ENCODE measurements at regions not wholly inside any gene's neighbourhood (a gene's known extent, or its start where the extent isn't known, plus 50 kb on each side); places are given as distances from the start of the nearest gene placed in this dataset.

DNA sequence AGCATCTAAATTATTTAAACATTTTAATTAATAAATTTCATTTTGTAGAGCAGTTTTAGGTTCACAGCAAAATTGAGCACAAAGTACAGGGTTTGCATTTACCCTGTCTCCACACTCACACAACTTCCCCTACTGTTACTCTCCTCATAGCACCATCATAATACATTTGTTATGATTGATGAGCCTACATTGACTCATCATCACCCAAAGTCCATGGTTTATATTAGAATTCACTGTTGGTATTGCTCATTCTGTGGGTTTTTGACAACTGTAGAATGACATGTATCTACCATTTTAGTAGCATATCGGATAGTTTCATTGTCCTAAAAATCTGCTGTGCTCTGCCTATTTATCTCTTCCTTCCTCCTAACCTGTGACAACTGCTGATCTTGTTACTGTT is 411.1 kb upstream of the MPDZ start:
- intact Hi-C loops (cut with DNase I), result no loop called here
- DNase-seq (ENCODE audit: extremely low spot score in 2 of 2), result no peak
- H3K36me3 ChIP-seq, result no peaks in the 10 kb centered on the region
- H3K4me3 ChIP-seq, result no peak overlapping the region
- H3K4me1 ChIP-seq, result no peaks in the 10 kb centered on the region
- no peaks in the 10 kb centered on the region for H3K27me3 ChIP-seq
- no peak for TF ChIP-seq POLR2A (IDR thresholded peaks at IDR 0.05)
- TF ChIP-seq, protein P1, sequence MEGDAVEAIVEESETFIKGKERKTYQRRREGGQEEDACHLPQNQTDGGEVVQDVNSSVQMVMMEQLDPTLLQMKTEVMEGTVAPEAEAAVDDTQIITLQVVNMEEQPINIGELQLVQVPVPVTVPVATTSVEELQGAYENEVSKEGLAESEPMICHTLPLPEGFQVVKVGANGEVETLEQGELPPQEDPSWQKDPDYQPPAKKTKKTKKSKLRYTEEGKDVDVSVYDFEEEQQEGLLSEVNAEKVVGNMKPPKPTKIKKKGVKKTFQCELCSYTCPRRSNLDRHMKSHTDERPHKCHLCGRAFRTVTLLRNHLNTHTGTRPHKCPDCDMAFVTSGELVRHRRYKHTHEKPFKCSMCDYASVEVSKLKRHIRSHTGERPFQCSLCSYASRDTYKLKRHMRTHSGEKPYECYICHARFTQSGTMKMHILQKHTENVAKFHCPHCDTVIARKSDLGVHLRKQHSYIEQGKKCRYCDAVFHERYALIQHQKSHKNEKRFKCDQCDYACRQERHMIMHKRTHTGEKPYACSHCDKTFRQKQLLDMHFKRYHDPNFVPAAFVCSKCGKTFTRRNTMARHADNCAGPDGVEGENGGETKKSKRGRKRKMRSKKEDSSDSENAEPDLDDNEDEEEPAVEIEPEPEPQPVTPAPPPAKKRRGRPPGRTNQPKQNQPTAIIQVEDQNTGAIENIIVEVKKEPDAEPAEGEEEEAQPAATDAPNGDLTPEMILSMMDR (IDR thresholded peaks at IDR 0.05), result no peak
- TF ChIP-seq POLR2AphosphoS5 (IDR thresholded peaks at IDR 0.05; ENCODE audit: insufficient read depth in 1 of 2, low read depth in 1 of 2), result no peak
- H3K9me3 ChIP-seq, result no peaks in the 10 kb centered on the region
- H3K27ac ChIP-seq, result no peak overlapping the region

DNA sequence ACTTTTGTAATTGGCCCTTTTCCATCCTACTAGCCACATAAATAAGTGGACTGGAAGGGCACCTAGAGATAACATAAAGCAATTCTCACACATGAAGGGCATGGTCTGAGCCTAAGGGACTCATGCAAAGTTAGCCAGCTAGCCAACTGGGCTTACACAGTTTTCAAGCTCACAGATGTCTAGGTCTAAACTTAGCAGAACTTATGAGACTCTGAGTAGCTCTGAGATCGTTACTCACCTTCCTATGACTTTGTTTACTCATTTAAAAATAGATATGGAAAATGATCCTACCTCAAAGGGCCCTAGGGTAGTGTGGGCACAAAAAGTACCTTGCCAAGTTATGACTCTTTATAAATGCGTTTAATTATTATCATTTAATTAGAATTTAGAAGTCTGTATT is 410.4 kb upstream of the MPDZ start:
- H3K4me3 ChIP-seq, result no peak overlapping the region
- H3K27ac ChIP-seq, result no peak overlapping the region
- intact Hi-C loops (cut with DNase I), result no loop called here
- H3K4me1 ChIP-seq, result no peaks in the 10 kb centered on the region
- H3K27me3 ChIP-seq, result no peaks in the 10 kb centered on the region
- no peak for DNase-seq (ENCODE audit: extremely low spot score in 2 of 2)
- TF ChIP-seq, protein P1 (IDR thresholded peaks at IDR 0.05), result no peak
- TF ChIP-seq POLR2A (IDR thresholded peaks at IDR 0.05), result no peak
- no peak for TF ChIP-seq POLR2AphosphoS5 (IDR thresholded peaks at IDR 0.05; ENCODE audit: insufficient read depth in 1 of 2, low read depth in 1 of 2)
- H3K9me3 ChIP-seq, result no peaks in the 10 kb centered on the region
- H3K36me3 ChIP-seq, result no peaks in the 10 kb centered on the region

DNA sequence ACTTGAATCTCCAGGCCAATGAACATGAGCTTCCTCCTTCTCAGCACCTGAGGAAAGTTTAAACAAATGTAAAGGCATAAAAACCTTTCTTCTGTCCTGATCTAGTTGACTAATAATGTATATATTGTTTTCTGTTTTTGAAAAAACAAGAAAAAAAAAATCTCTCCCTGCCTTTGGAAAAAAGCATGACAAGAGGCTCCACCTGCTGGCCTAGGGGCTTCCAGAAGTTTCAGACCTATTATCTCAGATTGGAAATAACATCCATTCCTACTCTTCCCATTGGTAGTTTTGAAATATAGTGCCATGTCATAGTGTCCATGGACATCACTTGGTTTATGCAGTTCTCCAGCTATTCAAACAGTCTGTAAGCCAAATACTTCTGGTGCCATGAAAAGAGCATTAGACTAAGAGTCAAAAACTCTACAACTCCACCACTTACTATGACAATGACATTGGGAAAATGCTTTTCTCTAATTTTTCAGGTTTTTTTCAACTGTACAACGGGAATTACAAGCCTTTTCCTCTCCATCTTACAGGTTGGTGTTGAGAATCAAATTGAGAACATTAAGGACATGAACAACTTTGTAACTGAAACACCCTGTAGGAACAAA is 409.6 kb upstream of the MPDZ start:
- DNase-seq (ENCODE audit: extremely low spot score in 2 of 2), result no peak
- no peaks in the 10 kb centered on the region for H3K36me3 ChIP-seq
- TF ChIP-seq POLR2A (IDR thresholded peaks at IDR 0.05) (no peak), POLR2AphosphoS5 (IDR thresholded peaks at IDR 0.05; ENCODE audit: insufficient read depth in 1 of 2, low read depth in 1 of 2) (no peak)
- TF ChIP-seq, protein P1 (IDR thresholded peaks at IDR 0.05), result no peak
- no peaks in the 10 kb centered on the region for H3K27me3 ChIP-seq
- no peaks in the 10 kb centered on the region for H3K4me1 ChIP-seq
- H3K9me3 ChIP-seq, result no peaks in the 10 kb centered on the region
- H3K4me3 ChIP-seq, result no peak overlapping the region
- no peak overlapping the region for H3K27ac ChIP-seq
- intact Hi-C loops (cut with DNase I), result no loop called here

DNA sequence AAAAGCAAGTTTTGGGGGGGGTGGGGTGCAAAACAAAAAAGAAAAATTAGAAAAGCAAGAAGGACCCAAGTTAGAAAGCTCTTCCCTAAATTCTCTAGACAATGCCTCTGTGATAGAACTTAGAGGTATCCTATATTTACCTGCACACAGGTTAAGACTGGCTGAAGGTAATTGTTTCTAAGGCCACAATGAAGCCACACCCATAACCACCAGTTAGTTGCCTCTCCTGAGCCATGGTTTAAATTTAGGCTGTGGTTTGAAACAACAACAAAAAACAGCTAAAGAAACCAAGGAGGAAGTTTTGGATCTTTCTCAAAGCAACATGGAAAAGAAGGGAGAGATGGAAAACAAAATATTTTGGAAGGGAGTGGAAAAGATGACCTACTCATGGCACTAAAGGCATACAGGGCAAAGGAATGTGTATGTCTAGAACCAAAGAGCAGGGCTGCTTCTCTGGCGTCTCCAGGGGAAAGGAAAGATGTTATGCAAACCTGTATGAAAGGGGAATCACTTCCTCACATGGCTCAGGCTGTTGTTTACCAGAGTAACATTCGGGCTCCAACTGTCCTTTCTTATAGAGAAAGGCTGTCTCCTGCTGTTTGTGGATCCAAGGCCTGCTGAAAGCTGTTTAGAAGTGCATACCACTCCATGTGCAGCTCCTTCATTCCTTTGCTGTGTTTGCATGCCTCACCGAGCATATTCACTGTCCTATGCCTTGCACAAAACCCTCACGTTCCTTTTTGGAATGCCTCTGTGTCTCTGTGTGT is 408.9 kb upstream of the MPDZ start:
- Histone ChIP-seq H3K27ac (no peak overlapping the region), H3K27me3 (no peaks in the 10 kb centered on the region), H3K4me1 (no peaks in the 10 kb centered on the region), H3K9me3 (no peaks in the 10 kb centered on the region), H3K36me3 (no peaks in the 10 kb centered on the region), H3K4me3 (no peak overlapping the region)
- no peak for DNase-seq (ENCODE audit: extremely low spot score in 2 of 2)
- TF ChIP-seq POLR2A (IDR thresholded peaks at IDR 0.05), result no peak
- TF ChIP-seq, protein P1 (IDR thresholded peaks at IDR 0.05), result no peak
- TF ChIP-seq POLR2AphosphoS5 (IDR thresholded peaks at IDR 0.05; ENCODE audit: insufficient read depth in 1 of 2, low read depth in 1 of 2), result no peak
- intact Hi-C loops (cut with DNase I), result no loop called here

DNA sequence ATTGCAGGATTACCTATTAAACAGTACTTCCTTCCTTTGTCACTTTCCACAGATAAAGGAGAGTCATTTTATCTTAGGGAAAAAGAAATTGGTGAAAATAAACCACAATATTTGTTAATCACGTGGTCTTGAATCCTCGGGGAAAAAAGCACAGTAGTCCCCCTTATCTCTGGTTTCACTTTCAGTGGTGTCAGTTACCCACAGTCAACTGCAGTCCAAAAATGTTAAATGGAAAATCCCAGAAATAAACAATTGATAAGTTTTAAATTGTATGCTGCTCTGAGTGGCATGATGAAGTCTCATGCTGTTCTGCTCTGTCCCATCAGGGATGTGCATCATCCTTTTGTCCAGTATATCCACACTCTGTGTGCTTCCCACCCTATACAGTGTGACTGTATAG is 405.2 kb upstream of the MPDZ start:
- intact Hi-C loops (cut with DNase I), result no loop called here
- no peak overlapping the region for H3K27ac ChIP-seq
- TF ChIP-seq POLR2A (IDR thresholded peaks at IDR 0.05) (no peak), POLR2AphosphoS5 (IDR thresholded peaks at IDR 0.05; ENCODE audit: insufficient read depth in 1 of 2, low read depth in 1 of 2) (no peak)
- TF ChIP-seq, protein P1 (IDR thresholded peaks at IDR 0.05), result no peak
- no peaks in the 10 kb centered on the region for H3K36me3 ChIP-seq
- no peaks in the 10 kb centered on the region for H3K27me3 ChIP-seq
- H3K4me1 ChIP-seq, result no peaks in the 10 kb centered on the region
- H3K9me3 ChIP-seq, result peaks cover 2% of the 10 kb centered on the region
- no peak overlapping the region for H3K4me3 ChIP-seq
- DNase-seq (ENCODE audit: extremely low spot score in 2 of 2), result no peak

Data from vagina (tissue), 2 donors.